HepG2 (cell line): ENCODE measurements at regions not wholly inside any gene's neighbourhood (a gene's known extent, or its start where the extent isn't known, plus 50 kb on each side); places are given as distances from the start of the nearest gene placed in this dataset.

Experiments used
- ATAC-seq: fragments of 200-7000 bp; cut with Tn5 transposase; 3 replicates; pipeline ENCODE4 v1.9.1; 2020; ENCODE audit warnings: mild to moderate bottlenecking, moderate library complexity
- BruUV-seq: library from RNA; stranded (reverse); fragments of 400-500 nt; replicated peaks from 2 replicates; lab custom pipeline; 2021; lab: Mats Ljungman, UMichigan
- CTCF ChIA-PET: fragments of 300-600 bp; formaldehyde crosslinking; extraction: SDS; loops from one replicate; lab custom pipeline; 2021; ENCODE audit warnings: low total read pairs, inconsistent platforms, low intra/inter-chr PET ratio; lab: Yijun Ruan, JAX
- POLR2A ChIA-PET: fragments of 350-600 bp; sonication (Branson Sonifier 250); formaldehyde crosslinking; loops from one replicate; lab custom pipeline; 2020; ENCODE audit warnings: antibody characterized with exemption, inconsistent platforms; lab: Yijun Ruan, JAX
- DNase-seq: peaks from one replicate; pipeline ENCODE4 v3.0.0-alpha.2; 2015; ENCODE audit warnings: low spot score
- FAIRE-seq: peaks from 3 replicates; lab custom pipeline; 2011; peaks lifted over from hg19 to GRCh38; lab: Jason Lieb, UNC
- H2AFZ ChIP-seq: one replicate; pipeline ENCODE4 v1.6.1; 2011; ENCODE audit warnings: low read length, inconsistent platforms
- H3K27ac ChIP-seq: fragments of 300-600 bp; 3 replicates; pipeline ENCODE4 v1.8.0; 2011; ENCODE audit warnings: mixed run types, mild to moderate bottlenecking, mixed read lengths, low read length, inconsistent platforms; ENCODE audit not compliant: insufficient read depth; ENCODE audit errors: extremely low read length
- H3K27me3 ChIP-seq, 2 experiments: fragments of 200-600 bp in 1 of 2; 2 replicates in 1 of 2; 3 replicates in 1 of 2; pipeline versions ENCODE4 v1.6.0 to v1.8.0; 2011; ENCODE audit warnings: low read length in 2 of 2, mild to moderate bottlenecking in 2 of 2, moderate library complexity in 2 of 2, inconsistent platforms in 1 of 2; ENCODE audit not compliant: insufficient read depth in 2 of 2, control insufficient read depth in 1 of 2
- H3K36me3 ChIP-seq, 2 experiments: fragments of 200-600 bp in 1 of 2; replicated peaks in 1 of 2; 2 replicates in 1 of 2; 3 replicates in 1 of 2; pipeline versions ENCODE4 v1.5.1 to v1.8.0; 2011; ENCODE audit warnings: low read length in 2 of 2, inconsistent platforms in 1 of 2; ENCODE audit not compliant: insufficient read depth in 2 of 2, control insufficient read depth in 1 of 2
- H3K4me1 ChIP-seq: 2 replicates; pipeline ENCODE4 v1.5.1; 2012; ENCODE audit warnings: low read length, inconsistent platforms; ENCODE audit not compliant: insufficient read depth
- H3K4me2 ChIP-seq: 2 replicates; pipeline ENCODE4 v1.6.0; 2011; ENCODE audit warnings: low read depth, low read length, inconsistent platforms
- H3K4me3 ChIP-seq, 3 experiments: fragments of 200-600 bp in 1 of 3; sonication (generic), shearing (Covaris generic) in 1 of 3; replicated peaks in 1 of 3; 2 replicates each; pipeline ENCODE4 v1.5.1; 2011 to 2016; ENCODE audit warnings: low read length in 3 of 3, inconsistent platforms in 2 of 3, low read depth in 2 of 3, mild to moderate bottlenecking in 2 of 3, control low read depth in 1 of 3, mixed read lengths in 1 of 3; ENCODE audit not compliant: insufficient read depth in 1 of 3
- H3K79me2 ChIP-seq: one replicate; pipeline ENCODE4 v1.6.1; 2011; ENCODE audit warnings: low read length, inconsistent platforms; ENCODE audit not compliant: insufficient read depth
- H3K9ac ChIP-seq: 2 replicates; pipeline ENCODE4 v1.6.0; 2011; ENCODE audit warnings: mild to moderate bottlenecking, low read depth, low read length, inconsistent platforms; ENCODE audit not compliant: insufficient read depth
- H3K9me3 ChIP-seq: 2 replicates; pipeline ENCODE4 v1.5.1; 2012; ENCODE audit warnings: mild to moderate bottlenecking, low read length
- H4K20me1 ChIP-seq: 2 replicates; pipeline ENCODE4 v1.6.0; 2011; ENCODE audit warnings: inconsistent platforms, mild to moderate bottlenecking, low read length, moderate library complexity; ENCODE audit not compliant: insufficient read depth
- AKNA ChIP-seq: sonication (generic); formaldehyde crosslinking; IDR thresholded peaks from 2 replicates; pipeline ENCODE4 v1.4.0; 2020; ENCODE audit warnings: missing genetic modification reagents, borderline replicate concordance
- IRF1 ChIP-seq: sonication (generic); formaldehyde crosslinking; IDR thresholded peaks from 2 replicates; pipeline ENCODE4 v1.4.0; 2020; ENCODE audit warnings: low read depth, mild to moderate bottlenecking, missing genetic modification reagents
- ISL2 ChIP-seq: sonication (generic); formaldehyde crosslinking; IDR thresholded peaks from 2 replicates; pipeline ENCODE4 v1.5.0; 2020; ENCODE audit warnings: missing genetic modification reagents
- NFIC ChIP-seq: IDR thresholded peaks from 2 replicates; pipeline ENCODE4 v1.6.1; 2012; ENCODE audit warnings: mild to moderate bottlenecking, low read length, inconsistent platforms
- SOX5 ChIP-seq: IDR thresholded peaks from 2 replicates; pipeline ENCODE4 v1.6.1; 2016; ENCODE audit warnings: borderline replicate concordance
- SP4 ChIP-seq: sonication (generic); formaldehyde crosslinking; IDR thresholded peaks from 2 replicates; pipeline ENCODE4 v1.8.1; 2023; ENCODE audit warnings: mild to moderate bottlenecking, missing genetic modification reagents
- ZBTB44 ChIP-seq: sonication (generic); formaldehyde crosslinking; IDR thresholded peaks from 2 replicates; pipeline ENCODE4 v1.4.0; 2020; ENCODE audit warnings: missing genetic modification reagents
- ZNF292 ChIP-seq: sonication (generic); formaldehyde crosslinking; IDR thresholded peaks from 2 replicates; pipeline ENCODE4 v1.8.1; 2022; ENCODE audit warnings: mild to moderate bottlenecking, low read depth, missing genetic modification reagents, borderline replicate concordance
- ZNF296 ChIP-seq: sonication (generic); formaldehyde crosslinking; conservative IDR thresholded peaks from 2 replicates; pipeline ENCODE4 v1.5.0; 2020; ENCODE audit warnings: mild to moderate bottlenecking, missing genetic modification reagents
- ZNF326 ChIP-seq: sonication (generic); formaldehyde crosslinking; IDR thresholded peaks from 2 replicates; pipeline ENCODE4 v1.4.0; 2020; ENCODE audit warnings: missing genetic modification reagents, borderline replicate concordance
- ZNF33A ChIP-seq: sonication (generic); formaldehyde crosslinking; IDR thresholded peaks from 2 replicates; pipeline ENCODE4 v1.5.1; 2020; ENCODE audit warnings: missing genetic modification reagents, mild to moderate bottlenecking, moderate library complexity, borderline replicate concordance
- ZNF687 ChIP-seq: sonication (generic); formaldehyde crosslinking; IDR thresholded peaks from 2 replicates; pipeline ENCODE4 v1.5.1; 2020; ENCODE audit warnings: mild to moderate bottlenecking, missing genetic modification reagents, moderate library complexity
- WGBS: methylation state at CpG from one replicate; pipeline ENCODE4 v1.1.6; 2017; ENCODE audit warnings: low lambda C conversion rate; 5-methylcytosine and 5-hydroxymethylcytosine counted together
- in situ Hi-C: cut with HindIII; loops from 2 replicates; pipeline ENCODE4 v1.10.0; 2017; ENCODE audit warnings: low pct_unique_long_range_greater_than_20kb; ENCODE audit not compliant: extremely low pct_ligation_motif_present
- intact Hi-C: fragments of 100-400 bp; cut with micrococcal nuclease; formaldehyde crosslinking; loops from one replicate; pipeline ENCODE4 v1.10.0; 2022; ENCODE audit not compliant: unreplicated experiment

GRCh38 chr5:3343911-3344310 lies 251.7 kb upstream of the IRX1 start:
- H2AFZ ChIP-seq: no peak overlapping the region
- FAIRE-seq: no peak
- POLR2A ChIA-PET: no interaction called here
- no peak for TF ChIP-seq ZNF292 (CRISPR knock-in tag)
- TF ChIP-seq AKNA: no peak
- no peak for TF ChIP-seq ZNF687 (CRISPR knock-in tag)
- no peak for TF ChIP-seq ZNF326 (CRISPR knock-in tag)
- no peak for TF ChIP-seq SOX5
- no peak for TF ChIP-seq ISL2 (CRISPR knock-in tag)
- TF ChIP-seq ZNF296: no peak
- no peak for TF ChIP-seq SP4
- no peak for TF ChIP-seq ZNF33A
- TF ChIP-seq ZBTB44: no peak
- TF ChIP-seq NFIC: no peak
- no peak for TF ChIP-seq IRF1 (CRISPR knock-in tag)

More at GRCh38 chr5:3343911-3344310, 251.7 kb upstream of the IRX1 start:
- CTCF ChIA-PET: no interaction called here
- ATAC-seq: no peak
- intact Hi-C loops: no loop called here
- in situ Hi-C loops: no loop called here
- peaks cover 1 to 20% of the 10 kb centered on the region in 2 experiments; a peak in 2 of 5 replicates for H3K27me3 ChIP-seq
- H3K79me2 ChIP-seq: no peaks in the 10 kb centered on the region
- no peaks in the 10 kb centered on the region for H4K20me1 ChIP-seq
- DNase-seq: no peak
- H3K9me3 ChIP-seq: no peaks in the 10 kb centered on the region
- H3K9ac ChIP-seq: no peak overlapping the region
- no peaks in the 10 kb centered on the region for H3K36me3 ChIP-seq
- 26% methylated on average over 6 of the region's 6 CpGs for WGBS
- H3K27ac ChIP-seq: no peak overlapping the region
- H3K4me1 ChIP-seq: no peaks in the 10 kb centered on the region
- H3K4me2 ChIP-seq: no peak overlapping the region
- BruUV-seq: no TSS peak
- no peak overlapping the region for H3K4me3 ChIP-seq
